ENCODE measurements at regions not wholly inside any gene's neighbourhood (a gene's known extent, or its start where the extent isn't known, plus 50 kb on each side); places are given as distances from the start of the nearest gene placed in this dataset.

DNA sequence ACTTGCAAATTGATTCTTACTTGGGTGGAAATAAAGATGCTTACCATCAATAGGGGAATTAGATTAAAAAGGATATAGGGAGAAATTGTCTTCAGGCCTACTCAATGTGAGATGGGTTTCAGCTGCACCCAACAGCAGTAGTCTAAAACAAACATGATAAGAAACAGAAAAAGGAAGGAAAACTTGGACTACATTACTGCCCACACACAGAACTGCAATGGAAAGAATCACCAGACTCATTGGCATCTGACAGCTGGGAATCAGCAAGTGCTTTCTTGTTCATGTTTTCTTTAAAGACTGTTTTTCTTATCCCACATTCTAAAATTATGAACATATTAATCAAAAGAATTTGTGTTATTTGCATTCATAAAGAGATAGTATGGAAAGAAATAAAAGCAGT, 144.2 kb downstream of the LRIG3 start:
- no peak for DNase-seq (ENCODE audit: low read depth)

DNA sequence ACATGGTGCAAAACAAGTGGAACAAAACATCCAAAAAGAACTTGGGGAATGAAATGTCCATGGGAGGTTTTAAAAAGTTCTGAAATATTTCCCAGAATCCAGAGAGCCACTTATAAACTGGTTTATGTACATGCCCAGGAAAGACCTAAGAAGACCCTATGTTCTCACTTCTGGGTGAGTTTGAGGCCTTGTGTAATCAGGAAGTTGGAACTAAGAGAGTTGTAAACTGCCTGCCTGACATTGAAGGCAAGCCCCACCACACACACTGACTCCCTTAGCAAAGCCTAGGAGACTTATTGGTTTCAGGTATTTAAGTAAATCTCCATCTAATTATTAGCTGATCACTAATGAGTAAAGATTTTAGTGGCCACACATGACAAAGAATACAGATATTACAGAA, 142.5 kb downstream of the LRIG3 start:
- DNase-seq (ENCODE audit: low read depth): no peak

- no peak for DNase-seq (ENCODE audit: low read depth)
These were observed 138.7 kb downstream of the LRIG3 start for GRCh38 chr12:58781609-58782008.

DNA sequence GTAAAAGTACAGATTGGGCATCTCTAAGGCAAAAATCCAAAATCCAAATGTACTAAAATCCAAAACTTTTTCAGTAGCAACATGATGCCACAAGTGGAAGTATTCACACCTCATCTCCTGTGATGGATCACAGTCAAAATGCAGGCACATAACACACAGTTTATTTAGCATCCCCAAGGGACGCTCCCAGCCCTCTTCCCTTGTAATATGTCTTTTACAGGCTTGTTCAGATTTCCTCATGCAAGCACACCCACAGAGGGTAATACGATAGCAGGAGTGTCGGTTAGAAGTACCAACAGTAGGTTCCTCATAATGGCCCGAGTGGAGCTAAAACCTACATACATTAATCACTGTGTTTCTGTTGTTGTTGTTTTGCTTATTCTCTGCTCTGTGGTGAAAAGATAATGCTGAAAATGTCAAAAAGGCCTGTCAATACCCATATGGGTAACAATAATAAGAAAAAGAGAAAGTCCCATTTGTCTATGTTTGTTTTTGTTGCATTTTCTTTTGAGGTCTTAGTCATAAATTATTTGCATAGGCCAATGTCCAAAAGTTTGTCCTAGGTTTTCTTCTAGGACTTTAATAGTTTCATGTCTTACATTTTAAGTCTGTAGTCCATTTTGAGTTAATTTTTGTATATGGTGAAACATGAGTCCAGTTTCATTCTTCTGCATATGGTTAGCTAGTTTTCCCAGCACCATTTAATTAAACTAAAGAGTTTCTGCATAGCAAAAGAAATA, 133.1 kb downstream of the LRIG3 start:
- DNase-seq (ENCODE audit: low read depth): peak; percentile 21

GRCh38 chr12:58794859-58795258, 125.4 kb downstream of the LRIG3 start:
- DNase-seq (ENCODE audit: low read depth): no peak

GRCh38 chr12:58795825-58796224, 124.5 kb downstream of the LRIG3 start:
- no peak for DNase-seq (ENCODE audit: low read depth)

- DNase-seq (ENCODE audit: low read depth): no peak
These were observed 118.3 kb downstream of the LRIG3 start for GRCh38 chr12:58801986-58802385.

DNA sequence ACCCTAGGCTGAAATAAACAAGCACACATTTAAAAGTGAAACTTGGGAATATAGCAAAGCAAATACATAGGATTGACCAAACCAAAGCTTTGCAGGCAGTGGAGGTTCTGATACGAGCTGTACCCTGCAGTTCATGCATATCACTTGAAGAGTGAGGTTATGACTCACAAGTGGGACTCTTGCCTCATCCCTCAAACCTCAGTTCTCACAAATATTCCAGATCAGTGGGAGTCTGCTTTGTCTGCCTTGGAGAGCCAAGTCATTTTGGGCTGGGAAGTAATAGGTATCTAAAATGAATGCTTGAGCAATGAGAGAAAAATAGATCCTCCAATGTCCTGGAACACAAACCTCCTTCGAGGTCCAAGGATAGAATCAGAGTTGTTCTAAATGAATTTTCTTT, 116.4 kb downstream of the LRIG3 start:
- DNase-seq (ENCODE audit: low read depth): peak; percentile 86

DNA sequence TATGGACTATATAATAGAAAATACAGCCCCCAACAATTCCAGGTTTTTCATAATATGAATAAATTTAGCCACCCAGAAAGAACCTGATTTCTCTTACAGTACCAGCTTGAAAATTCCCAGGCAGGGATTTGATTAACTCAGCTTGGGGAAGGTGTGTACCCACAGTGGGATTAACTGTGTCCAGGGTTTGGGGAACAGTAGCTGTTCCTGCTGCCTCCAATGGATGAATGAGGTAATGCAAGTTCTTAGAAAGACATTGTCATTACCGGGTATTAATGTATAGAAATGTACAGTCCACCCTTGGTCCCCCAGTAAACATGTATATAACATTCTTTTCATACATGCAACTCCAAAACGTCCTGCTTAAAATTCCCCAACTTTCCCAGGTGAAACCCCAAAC, 115.6 kb downstream of the LRIG3 start:
- peak; percentile 29 for DNase-seq (ENCODE audit: low read depth)

- DNase-seq (ENCODE audit: low read depth): no peak
These were observed 111.2 kb downstream of the LRIG3 start for GRCh38 chr12:58809064-58809607.

DNA sequence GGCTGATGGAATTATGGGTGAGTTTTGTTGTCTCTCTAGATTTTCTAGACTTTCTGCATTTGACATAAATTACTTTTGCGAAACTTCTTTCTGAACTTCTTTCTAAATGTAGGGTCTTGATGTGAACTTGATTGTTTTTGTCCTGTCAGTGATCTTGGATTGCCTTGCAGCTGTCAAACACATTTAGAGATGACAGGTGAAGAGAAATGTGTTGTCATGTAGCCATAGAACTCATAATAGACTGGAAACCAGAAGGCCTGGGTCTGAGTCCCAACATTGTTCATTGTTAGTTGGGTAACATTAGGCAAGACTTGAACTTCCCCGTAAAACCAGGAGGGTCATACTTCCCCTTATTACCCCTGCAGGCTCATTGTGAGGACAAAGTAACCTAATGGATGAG, 109.0 kb downstream of the LRIG3 start:
- no peak for DNase-seq (ENCODE audit: low read depth)

- DNase-seq (ENCODE audit: low read depth): no peak
These were observed 108.1 kb downstream of the LRIG3 start for GRCh38 chr12:58812214-58812613.

DNA sequence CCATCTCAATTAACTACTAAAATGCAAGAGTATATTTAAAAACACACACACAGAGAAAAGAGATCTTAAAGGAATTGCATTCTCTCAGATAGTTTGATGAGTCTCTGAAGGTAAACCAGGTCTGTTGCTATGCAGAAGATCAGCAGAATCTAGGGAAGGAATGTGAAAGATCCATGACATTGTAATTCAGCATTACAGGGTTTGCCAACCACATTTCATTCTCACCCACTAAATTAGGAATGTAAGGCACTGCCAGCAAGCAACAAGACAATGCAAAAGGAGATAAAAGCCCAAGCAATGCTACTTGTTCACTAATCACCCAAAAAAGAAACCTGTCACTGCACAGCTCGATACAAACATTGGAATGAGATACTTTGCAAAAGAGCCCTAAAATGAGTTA, 106.3 kb downstream of the LRIG3 start:
- no peak for DNase-seq (ENCODE audit: low read depth)

GRCh38 chr12:58815235-58815634, 105.1 kb downstream of the LRIG3 start:
- DNase-seq (ENCODE audit: low read depth): no peak

- DNase-seq (ENCODE audit: low read depth): no peak
These were observed 101.8 kb downstream of the LRIG3 start for GRCh38 chr12:58818546-58818945.

DNA sequence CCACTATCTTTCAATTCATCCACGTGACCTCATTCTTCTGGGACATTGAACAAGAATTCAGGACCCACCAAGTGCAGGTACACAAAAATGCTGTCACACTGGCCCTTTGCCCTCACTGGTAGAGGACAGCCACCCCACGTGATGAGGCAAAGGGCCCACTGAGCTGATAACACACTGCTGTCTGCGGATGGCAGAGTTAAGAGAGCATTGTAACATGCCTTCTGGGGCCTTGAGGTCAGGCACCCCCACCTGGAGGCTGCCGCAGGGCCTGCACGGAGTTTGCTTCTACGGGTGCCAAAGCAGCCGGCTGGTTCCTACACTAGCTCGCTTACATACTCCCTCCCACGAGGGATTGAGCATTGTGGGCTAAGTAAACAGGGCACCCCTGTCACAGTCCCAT, 101.0 kb downstream of the LRIG3 start:
- no peak for DNase-seq (ENCODE audit: low read depth)

- DNase-seq (ENCODE audit: low read depth): no peak
These were observed 100.3 kb downstream of the LRIG3 start for GRCh38 chr12:58819985-58820384.
